GM12878 (cell line): ENCODE measurements at regions not wholly inside any gene's neighbourhood (a gene's known extent, or its start where the extent isn't known, plus 50 kb on each side); places are given as distances from the start of the nearest gene placed in this dataset.

Experiments used
- ATAC-seq: fragments of 200-7000 bp; cut with Tn5 transposase; 3 replicates; pipeline ENCODE4 v1.9.1; 2020; ENCODE audit warnings: mild to moderate bottlenecking, moderate library complexity
- BruUV-seq: library from RNA; stranded (reverse); fragments of 400-500 nt; replicated peaks from 2 replicates; lab custom pipeline; 2021; lab: Mats Ljungman, UMichigan
- CTCF ChIA-PET: fragments of 300-600 bp; sonication (Branson Sonifier 250); formaldehyde crosslinking; extraction: SDS; loops from one replicate; lab custom pipeline; 2021; ENCODE audit warnings: inconsistent platforms; lab: Yijun Ruan, JAX
- POLR2A ChIA-PET: fragments of 350-600 bp; formaldehyde crosslinking; extraction: SDS; loops from one replicate; lab custom pipeline; 2021; ENCODE audit warnings: inconsistent platforms; lab: Charles Lee
- RAD21 ChIA-PET: fragments of 300-600 bp; sonication (Branson Sonifier 250); formaldehyde crosslinking; loops from one replicate; lab custom pipeline; 2023; ENCODE audit warnings: antibody characterized with exemption; ENCODE audit not compliant: unreplicated experiment; lab: Charles Lee
- SMC1A ChIA-PET: fragments of 300-600 bp; sonication (Branson Sonifier 250); formaldehyde crosslinking; loops from one replicate; lab custom pipeline; 2023; ENCODE audit not compliant: unreplicated experiment, uncharacterized antibody; lab: Charles Lee
- DNase-seq: peaks from one replicate; pipeline ENCODE4 v3.0.0-alpha.2; 2011; ENCODE audit warnings: low read depth, low spot score
- FAIRE-seq: peaks from 3 replicates; lab custom pipeline; 2011; peaks lifted over from hg19 to GRCh38; lab: Jason Lieb, UNC
- H2AFZ ChIP-seq: 2 replicates; pipeline ENCODE4 v1.6.0; 2011; ENCODE audit warnings: low read depth, low read length, control low read depth; ENCODE audit not compliant: control insufficient read depth
- H3K27ac ChIP-seq: 2 replicates; pipeline ENCODE4 v1.5.1; 2011; ENCODE audit warnings: control low read depth; ENCODE audit not compliant: control insufficient read depth, insufficient read depth
- H3K27me3 ChIP-seq, 2 experiments: replicated peaks in 1 of 2; 2 replicates each; pipeline versions ENCODE4 v1.6.0 to v1.6.1; 2011; ENCODE audit warnings: low read length in 1 of 2; ENCODE audit not compliant: control insufficient read depth in 2 of 2, insufficient read depth in 2 of 2
- H3K36me3 ChIP-seq, 2 experiments: 2 replicates each; pipeline ENCODE4 v1.5.1; 2011; ENCODE audit warnings: low read length in 1 of 2; ENCODE audit not compliant: control insufficient read depth in 2 of 2, insufficient read depth in 2 of 2
- H3K4me1 ChIP-seq: 2 replicates; pipeline ENCODE4 v1.6.1; 2011; ENCODE audit warnings: mild to moderate bottlenecking, low read length, moderate library complexity, mixed read lengths; ENCODE audit not compliant: control insufficient read depth, insufficient read depth
- H3K4me2 ChIP-seq: 2 replicates; pipeline ENCODE4 v1.6.0; 2011; ENCODE audit warnings: control low read depth; ENCODE audit not compliant: control insufficient read depth, insufficient read depth
- H3K4me3 ChIP-seq: fragments of 200-600 bp; sonication (generic); 2 replicates; pipeline ENCODE4 v1.5.1; 2016
- H3K79me2 ChIP-seq: 2 replicates; pipeline ENCODE4 v1.6.0; 2011; ENCODE audit warnings: low read length; ENCODE audit not compliant: control insufficient read depth, insufficient read depth
- H3K9ac ChIP-seq: 2 replicates; pipeline ENCODE4 v1.8.0; 2011; ENCODE audit warnings: low read length, control low read depth, mixed read lengths; ENCODE audit not compliant: control insufficient read depth, insufficient read depth
- H3K9me3 ChIP-seq: replicated peaks from 3 replicates; pipeline ENCODE4 v1.5.1; 2011; ENCODE audit warnings: mild to moderate bottlenecking, low read length; ENCODE audit not compliant: control insufficient read depth, insufficient read depth
- H4K20me1 ChIP-seq: 2 replicates; pipeline ENCODE4 v1.6.0; 2011; ENCODE audit not compliant: control insufficient read depth, insufficient read depth
- NFIC ChIP-seq: IDR thresholded peaks from 2 replicates; pipeline ENCODE4 v1.6.1; 2012; ENCODE audit warnings: low read depth, mild to moderate bottlenecking, inconsistent platforms, low read length, moderate library complexity
- RFX5 ChIP-seq: IDR thresholded peaks from 2 replicates; pipeline ENCODE4 v1.6.1; 2011; ENCODE audit warnings: low read depth, low read length, improper control_type of control experiment
- STAT1 ChIP-seq: fragments of 450-650 bp; conservative IDR thresholded peaks from 2 replicates; pipeline ENCODE4 v1.6.1; 2014; ENCODE audit warnings: antibody characterized with exemption, mild to moderate bottlenecking
- TCF7 ChIP-seq: IDR thresholded peaks from 2 replicates; pipeline ENCODE4 v1.6.1; 2014; ENCODE audit warnings: antibody characterized with exemption, borderline replicate concordance
- ZSCAN29 ChIP-seq: fragments of 450-650 bp; IDR thresholded peaks from 2 replicates; pipeline ENCODE4 v1.6.1; 2017; ENCODE audit warnings: mild to moderate bottlenecking, moderate library complexity
- WGBS: methylation state at CpG from one replicate; pipeline ENCODE4 v1.1.6; 2016; ENCODE audit warnings: low lambda C conversion rate; ENCODE audit not compliant: insufficient replicate concordance, insufficient coverage; ENCODE audit errors: missing lambda C conversion rate; 5-methylcytosine and 5-hydroxymethylcytosine counted together
- in situ Hi-C: fragments of 300-500 bp; cut with MboI; formaldehyde crosslinking; loops from 9 replicates; pipeline ENCODE4 v1.14.3; 2018; ENCODE audit warnings: mixed read lengths
- intact Hi-C: fragments of 100-400 bp; cut with micrococcal nuclease; formaldehyde crosslinking; loops from one replicate; pipeline ENCODE4 v1.14.2; 2022; ENCODE audit not compliant: unreplicated experiment
- TF ChIP-seq, protein P1 (sequence below): fragments of 450-650 bp; IDR thresholded peaks from 2 replicates; pipeline ENCODE4 v1.6.1; 2016; ENCODE audit warnings: mild to moderate bottlenecking

DNA sequence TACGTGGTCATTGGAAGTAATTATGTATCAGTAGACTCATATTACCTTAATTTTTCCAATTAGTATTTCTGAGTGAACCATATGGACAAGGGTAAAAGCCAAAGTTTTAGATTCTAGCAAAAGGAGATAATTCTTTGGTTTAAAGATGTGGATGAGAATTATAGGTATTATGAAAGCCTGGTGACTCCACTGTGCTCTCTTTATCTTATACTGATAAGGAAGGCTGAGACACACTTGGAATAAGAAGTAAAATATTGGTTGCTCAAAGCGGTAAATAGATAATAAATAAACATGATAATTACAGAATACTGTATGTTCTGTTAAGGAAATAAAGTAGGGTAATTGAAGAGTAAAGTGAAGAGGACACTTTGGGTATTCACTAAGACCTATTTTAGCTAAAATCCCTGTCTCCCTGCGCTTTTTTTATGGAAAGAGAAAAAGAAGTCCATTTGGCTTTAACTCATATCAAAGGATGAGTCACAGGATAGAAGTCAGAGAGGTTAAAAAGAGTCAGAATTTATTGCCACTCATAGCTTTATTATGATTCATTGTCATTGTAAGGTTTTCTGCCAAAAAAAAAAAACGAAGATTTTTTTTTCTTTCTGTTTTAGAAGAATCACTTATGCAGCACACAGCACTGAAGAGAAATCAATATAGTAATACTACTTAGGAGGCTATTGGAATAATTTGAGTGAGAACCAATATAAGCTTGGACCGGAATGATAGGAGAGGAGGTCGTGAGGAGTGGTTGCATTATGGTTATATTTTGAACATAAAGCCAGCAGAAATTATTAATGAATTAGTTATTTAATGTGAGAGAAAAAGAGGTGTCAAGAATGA lies 2463.1 kb downstream of the ARAP2 start:
- no peak overlapping the region for H3K4me2 ChIP-seq
- H3K79me2 ChIP-seq, result no peaks in the 10 kb centered on the region
- in situ Hi-C loops, result no loop called here
- ATAC-seq (no peak), DNase-seq (no peak)
- H3K4me1 ChIP-seq, result no peaks in the 10 kb centered on the region
- intact Hi-C loops, result no loop called here
- BruUV-seq, result no TSS peak
- WGBS, result 8% methylated on average over 6 of the region's 6 CpGs
- H4K20me1 ChIP-seq, result no peaks in the 10 kb centered on the region
- RAD21 ChIA-PET, result no interaction called here
- TF ChIP-seq STAT1, result no peak
- TF ChIP-seq TCF7, result no peak
- no peak for TF ChIP-seq RFX5
- TF ChIP-seq, protein P1, sequence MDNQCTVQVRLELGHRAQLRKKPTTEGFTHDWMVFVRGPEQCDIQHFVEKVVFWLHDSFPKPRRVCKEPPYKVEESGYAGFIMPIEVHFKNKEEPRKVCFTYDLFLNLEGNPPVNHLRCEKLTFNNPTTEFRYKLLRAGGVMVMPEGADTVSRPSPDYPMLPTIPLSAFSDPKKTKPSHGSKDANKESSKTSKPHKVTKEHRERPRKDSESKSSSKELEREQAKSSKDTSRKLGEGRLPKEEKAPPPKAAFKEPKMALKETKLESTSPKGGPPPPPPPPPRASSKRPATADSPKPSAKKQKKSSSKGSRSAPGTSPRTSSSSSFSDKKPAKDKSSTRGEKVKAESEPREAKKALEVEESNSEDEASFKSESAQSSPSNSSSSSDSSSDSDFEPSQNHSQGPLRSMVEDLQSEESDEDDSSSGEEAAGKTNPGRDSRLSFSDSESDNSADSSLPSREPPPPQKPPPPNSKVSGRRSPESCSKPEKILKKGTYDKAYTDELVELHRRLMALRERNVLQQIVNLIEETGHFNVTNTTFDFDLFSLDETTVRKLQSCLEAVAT, result no peak
- TF ChIP-seq NFIC, result no peak
- no peak for TF ChIP-seq ZSCAN29
- TF ChIP-seq, all 136 proteins: peak for 0
- H3K9ac ChIP-seq, result no peak overlapping the region
- no peak for FAIRE-seq
- CTCF ChIA-PET, result no interaction called here
- SMC1A ChIA-PET, result no interaction called here
- H3K9me3 ChIP-seq, result no peaks in the 10 kb centered on the region
- no peaks in the 10 kb centered on the region for H3K27me3 ChIP-seq
- POLR2A ChIA-PET, result interaction anchor here (0.6 kb wide), 1 partner anchor 26 kb away, joined by 4 read pairs; no protein-coding TSS in a partner anchor
- H3K4me3 ChIP-seq, result no peak overlapping the region
- H3K27ac ChIP-seq, result no peak overlapping the region
- no peak overlapping the region for H2AFZ ChIP-seq
- H3K36me3 ChIP-seq, result no peaks in the 10 kb centered on the region
